Fibroblast of mammary gland (primary cell): ENCODE measurements at regions not wholly inside any gene's neighbourhood (a gene's known extent, or its start where the extent isn't known, plus 50 kb on each side); places are given as distances from the start of the nearest gene placed in this dataset.

Experiments
- DNase-seq: peaks from one replicate; pipeline ENCODE4 v3.0.0-alpha.2; 2010; ENCODE audit warnings: low read depth
- H3K4me3 ChIP-seq: 2 replicates; pipeline ENCODE4 v1.5.1; 2011; ENCODE audit warnings: low read depth, mild to moderate bottlenecking, low read length, moderate library complexity; ENCODE audit not compliant: control insufficient read depth
- CTCF ChIP-seq: conservative IDR thresholded peaks from 2 replicates; pipeline ENCODE4 v1.5.1; 2011; ENCODE audit warnings: low read depth, low read length, inconsistent platforms; ENCODE audit not compliant: control insufficient read depth, insufficient read depth

- no peak overlapping the region for H3K4me3 ChIP-seq
- peak; percentile 51 for TF ChIP-seq CTCF
- DNase-seq = peak; percentile 41
Measured at GRCh38 chr13:31050486-31051400, 111.0 kb downstream of the HSPH1 start.

- no peak overlapping the region for H3K4me3 ChIP-seq
- DNase-seq = no peak
- TF ChIP-seq CTCF = no peak
Measured at GRCh38 chr13:31049833-31050232, 111.9 kb downstream of the HSPH1 start.

- TF ChIP-seq CTCF = no peak
- no peak overlapping the region for H3K4me3 ChIP-seq
- DNase-seq = no peak
Measured at GRCh38 chr13:31049083-31049482, 112.6 kb downstream of the HSPH1 start.

- no peak for TF ChIP-seq CTCF
- no peak overlapping the region for H3K4me3 ChIP-seq
- no peak for DNase-seq
Measured at GRCh38 chr13:31048521-31048920, 113.2 kb downstream of the HSPH1 start.

- peak; percentile 19 for DNase-seq
- H3K4me3 ChIP-seq = no peak overlapping the region
- no peak for TF ChIP-seq CTCF
Measured at GRCh38 chr13:31046711-31047279, 114.3 kb downstream of the TEX26 start.

- TF ChIP-seq CTCF = no peak
- H3K4me3 ChIP-seq = no peak overlapping the region
- DNase-seq = peak; percentile 93
Measured at GRCh38 chr13:31045286-31046081, 113.0 kb downstream of the TEX26 start.
